Neural cell (in vitro differentiated cells): ENCODE measurements at regions not wholly inside any gene's neighbourhood (a gene's known extent, or its start where the extent isn't known, plus 50 kb on each side); places are given as distances from the start of the nearest gene placed in this dataset.

Experiments used
- H2AFZ ChIP-seq: fragments of 200-600, 300-800 bp; sonication (generic), shearing (Covaris generic); 2 replicates; pipeline ENCODE4 v1.6.0; 2014; ENCODE audit warnings: low read depth, mild to moderate bottlenecking, antibody characterized with exemption, low read length, moderate library complexity
- H3F3A ChIP-seq: fragments of 200-600 bp; shearing (Covaris generic); 2 replicates; pipeline ENCODE4 v1.6.1; 2016; ENCODE audit warnings: mild to moderate bottlenecking, moderate library complexity, mixed read lengths, antibody characterized with exemption, low read length; ENCODE audit not compliant: insufficient read depth, poor library complexity, severe bottlenecking
- H3K27ac ChIP-seq: fragments of 200-600, 300-800 bp; sonication (generic), shearing (Covaris generic); 2 replicates; pipeline ENCODE4 v1.5.1; 2014; ENCODE audit warnings: mild to moderate bottlenecking, low read length, moderate library complexity
- H3K27me3 ChIP-seq: fragments of 300-800, 200-600 bp; sonication (generic), shearing (Covaris generic); 2 replicates; pipeline ENCODE4 v1.6.0; 2014; ENCODE audit warnings: mild to moderate bottlenecking, low read depth, low read length, moderate library complexity; ENCODE audit not compliant: insufficient read depth
- H3K36me3 ChIP-seq: fragments of 300-800, 200-600 bp; sonication (generic), shearing (Covaris generic); 2 replicates; pipeline ENCODE4 v1.5.1; 2014; ENCODE audit warnings: mild to moderate bottlenecking, antibody characterized with exemption, low read length, moderate library complexity; ENCODE audit not compliant: insufficient read depth
- H3K4me2 ChIP-seq: fragments of 300-800, 200-600 bp; sonication (generic), shearing (Covaris generic); 2 replicates; pipeline ENCODE4 v1.6.0; 2014; ENCODE audit warnings: mild to moderate bottlenecking, low read length
- H3K4me3 ChIP-seq: fragments of 300-800, 200-600 bp; sonication (generic), shearing (Covaris generic); 2 replicates; pipeline ENCODE4 v1.5.1; 2014; ENCODE audit warnings: mild to moderate bottlenecking, low read length, moderate library complexity
- H3K79me2 ChIP-seq: fragments of 200-600 bp; shearing (Covaris generic); replicated peaks from 2 replicates; pipeline ENCODE4 v1.6.0; 2014; ENCODE audit warnings: mild to moderate bottlenecking, low read length, moderate library complexity; ENCODE audit not compliant: insufficient read depth
- H3K9ac ChIP-seq: fragments of 300-800, 200-600 bp; sonication (generic), shearing (Covaris generic); 2 replicates; pipeline ENCODE4 v1.6.1; 2016; ENCODE audit warnings: mild to moderate bottlenecking, low read length, mixed read lengths
- H3K9me2 ChIP-seq: fragments of 200-600 bp; shearing (Covaris generic); 2 replicates; pipeline ENCODE4 v1.6.1; 2016; ENCODE audit warnings: mild to moderate bottlenecking, low read length, mixed read lengths; ENCODE audit not compliant: insufficient read depth
- H3K9me3 ChIP-seq: fragments of 200-600, 300-800 bp; sonication (generic), shearing (Covaris generic); 2 replicates; pipeline ENCODE4 v1.6.1; 2016; ENCODE audit warnings: mild to moderate bottlenecking, mixed run types, low read length, moderate library complexity, mixed read lengths
- H4K20me1 ChIP-seq: fragments of 200-600 bp; shearing (Covaris generic); 2 replicates; pipeline ENCODE4 v1.6.1; 2016; ENCODE audit warnings: mild to moderate bottlenecking, mixed run types; ENCODE audit not compliant: insufficient read depth
- CTCF ChIP-seq: fragments of 450-650 bp; IDR thresholded peaks from 2 replicates; pipeline ENCODE4 v1.5.1; 2014; ENCODE audit warnings: antibody characterized with exemption, mild to moderate bottlenecking, moderate library complexity; ENCODE audit not compliant: poor library complexity, severe bottlenecking
- EP300 ChIP-seq: fragments of 450-650 bp; conservative IDR thresholded peaks from 2 replicates; pipeline ENCODE4 v1.6.1; 2014; ENCODE audit warnings: antibody characterized with exemption, mild to moderate bottlenecking, moderate library complexity; ENCODE audit not compliant: poor library complexity, severe bottlenecking
- EZH2 ChIP-seq: fragments of 200-600, 300-800 bp; shearing (Covaris generic), sonication (generic); IDR thresholded peaks from 2 replicates; pipeline ENCODE4 v1.6.1; 2014; ENCODE audit warnings: antibody characterized with exemption, low read length, borderline replicate concordance, mild to moderate bottlenecking; ENCODE audit not compliant: insufficient read depth, poor library complexity, severe bottlenecking
- MXI1 ChIP-seq: fragments of 450-650 bp; conservative IDR thresholded peaks from 2 replicates; pipeline ENCODE4 v1.6.1; 2014; ENCODE audit warnings: antibody characterized with exemption, mild to moderate bottlenecking; ENCODE audit not compliant: poor library complexity, severe bottlenecking
- POLR2AphosphoS5 ChIP-seq: IDR thresholded peaks from 2 replicates; pipeline ENCODE4 v1.6.1; 2012
- RAD21 ChIP-seq: fragments of 450-650 bp; conservative IDR thresholded peaks from 2 replicates; pipeline ENCODE4 v1.6.1; 2014; ENCODE audit warnings: antibody characterized with exemption, mild to moderate bottlenecking, moderate library complexity
- REST ChIP-seq: IDR thresholded peaks from 2 replicates; pipeline ENCODE4 v1.6.1; 2012; ENCODE audit warnings: borderline replicate concordance
- SMC3 ChIP-seq: fragments of 450-650 bp; conservative IDR thresholded peaks from 2 replicates; pipeline ENCODE4 v1.6.1; 2014; ENCODE audit warnings: antibody characterized with exemption, mild to moderate bottlenecking, moderate library complexity; ENCODE audit not compliant: poor library complexity
- TAF1 ChIP-seq: IDR thresholded peaks from 2 replicates; pipeline ENCODE4 v1.6.1; 2012; ENCODE audit warnings: low read depth

GRCh38 chr9:17865881-17866280, 287.0 kb downstream of the SH3GL2 start:
- Histone ChIP-seq H2AFZ (no peak overlapping the region), H3K27me3 (no peaks in the 10 kb centered on the region), H3K9me2 (no peaks in the 10 kb centered on the region), H3F3A (no peaks in the 10 kb centered on the region), H3K27ac (no peak overlapping the region), H3K9me3 (no peaks in the 10 kb centered on the region), H3K79me2 (no peaks in the 10 kb centered on the region), H3K4me2 (no peak overlapping the region), H4K20me1 (no peaks in the 10 kb centered on the region), H3K36me3 (no peaks in the 10 kb centered on the region), H3K9ac (no peak overlapping the region), H3K4me3 (no peak overlapping the region)
- TF ChIP-seq POLR2AphosphoS5 (no peak), SMC3 (no peak), RAD21 (no peak), EZH2 (no peak), TAF1 (no peak), CTCF (no peak), MXI1 (no peak), REST (no peak), EP300 (no peak)

- Histone ChIP-seq H4K20me1 (no peaks in the 10 kb centered on the region), H3K9me3 (no peaks in the 10 kb centered on the region), H3K79me2 (no peaks in the 10 kb centered on the region), H3K9ac (no peak overlapping the region), H3K4me2 (no peak overlapping the region), H3F3A (no peaks in the 10 kb centered on the region), H3K4me3 (no peak overlapping the region), H2AFZ (no peak overlapping the region), H3K9me2 (no peaks in the 10 kb centered on the region), H3K27ac (no peak overlapping the region), H3K36me3 (no peaks in the 10 kb centered on the region), H3K27me3 (no peaks in the 10 kb centered on the region)
- TF ChIP-seq MXI1 (no peak), EP300 (no peak), POLR2AphosphoS5 (no peak), RAD21 (no peak), REST (no peak), SMC3 (no peak), CTCF (no peak), TAF1 (no peak), EZH2 (no peak)
Measured at GRCh38 chr9:17870722-17871121, 291.9 kb downstream of the SH3GL2 start.
